A673 (cell line): ENCODE measurements at regions not wholly inside any gene's neighbourhood (a gene's known extent, or its start where the extent isn't known, plus 50 kb on each side); places are given as distances from the start of the nearest gene placed in this dataset.

Source experiments
- BruUV-seq: library from RNA; stranded (reverse); fragments of 400-500 nt; replicated peaks from 2 replicates; lab custom pipeline; 2021; lab: Mats Ljungman, UMichigan
- CTCF ChIA-PET: fragments of 300-600 bp; sonication (Branson Sonifier 250); formaldehyde crosslinking; loops from one replicate; lab custom pipeline; 2022; ENCODE audit warnings: antibody characterized with exemption; lab: Charles Lee
- POLR2A ChIA-PET: fragments of 300-600 bp; sonication (Branson Sonifier 250); formaldehyde crosslinking; loops from one replicate; lab custom pipeline; 2022; ENCODE audit warnings: antibody characterized with exemption; ENCODE audit not compliant: low non-redundant PET; lab: Charles Lee
- DNase-seq: peaks from one replicate; pipeline ENCODE4 v3.0.0-alpha.2; 2015; ENCODE audit warnings: low spot score
- H3K27ac ChIP-seq: fragments of 200-600 bp; sonication (generic); 2 replicates; pipeline ENCODE4 v1.5.1; 2016; ENCODE audit warnings: mixed run types, low read depth, mild to moderate bottlenecking, mixed read lengths, antibody characterized with exemption, low read length; ENCODE audit not compliant: poor library complexity, severe bottlenecking
- H3K27me3 ChIP-seq: fragments of 200-600 bp; sonication (generic); replicated peaks from 2 replicates; pipeline ENCODE4 v1.6.1; 2017; ENCODE audit warnings: mixed run types, low read depth, mild to moderate bottlenecking, mixed read lengths, antibody characterized with exemption, low read length; ENCODE audit not compliant: insufficient read depth, poor library complexity
- H3K36me3 ChIP-seq: fragments of 200-600 bp; sonication (generic); 2 replicates; pipeline ENCODE4 v1.6.1; 2016; ENCODE audit warnings: mixed run types, mild to moderate bottlenecking, mixed read lengths, antibody characterized with exemption, low read length; ENCODE audit not compliant: insufficient read depth, poor library complexity, severe bottlenecking
- H3K4me1 ChIP-seq: fragments of 200-600 bp; sonication (generic); 2 replicates; pipeline ENCODE4 v1.6.1; 2017; ENCODE audit warnings: mixed run types, mild to moderate bottlenecking, mixed read lengths, antibody characterized with exemption, low read length; ENCODE audit not compliant: insufficient read depth, poor library complexity, severe bottlenecking
- H3K4me3 ChIP-seq: fragments of 200-600 bp; sonication (generic); 2 replicates; pipeline ENCODE4 v1.5.1; 2016; ENCODE audit warnings: low read depth, mixed run types, mild to moderate bottlenecking, mixed read lengths, low read length; ENCODE audit not compliant: poor library complexity, severe bottlenecking
- H3K9me3 ChIP-seq: fragments of 200-600 bp; sonication (generic); 2 replicates; pipeline ENCODE4 v1.6.1; 2016; ENCODE audit warnings: mixed run types, low read depth, mild to moderate bottlenecking, mixed read lengths, antibody characterized with exemption, low read length; ENCODE audit not compliant: poor library complexity, severe bottlenecking
- CTCF ChIP-seq: fragments of 300-800, 200-600 bp; sonication (generic); conservative IDR thresholded peaks from 2 replicates; pipeline ENCODE4 v1.5.1; 2017; ENCODE audit warnings: low read depth, mild to moderate bottlenecking, antibody characterized with exemption, low read length, moderate library complexity, mixed read lengths
- EZH2 ChIP-seq: fragments of 200-600 bp; sonication (generic); IDR thresholded peaks from 2 replicates; pipeline ENCODE4 v1.6.1; 2017; ENCODE audit warnings: borderline replicate concordance, low read depth, mild to moderate bottlenecking, mixed read lengths, antibody characterized with exemption, low read length; ENCODE audit not compliant: poor library complexity, severe bottlenecking
- intact Hi-C: fragments of 100-400 bp; cut with micrococcal nuclease; formaldehyde crosslinking; loops from one replicate; pipeline ENCODE4 v1.10.0; 2022; ENCODE audit not compliant: unreplicated experiment

GRCh38 chr6:1027109-1027794 lies 284.6 kb upstream of the FOXQ1 start:
- no peak overlapping the region for H3K27ac ChIP-seq
- no peak for DNase-seq
- intact Hi-C loops = no loop called here
- no peak overlapping the region for H3K4me3 ChIP-seq
- H3K9me3 ChIP-seq = no peaks in the 10 kb centered on the region
- H3K27me3 ChIP-seq = peaks cover 79% of the 10 kb centered on the region
- no TSS peak for BruUV-seq
- POLR2A ChIA-PET = no interaction called here
- CTCF ChIA-PET = no interaction called here
- no peak for TF ChIP-seq EZH2
- no peaks in the 10 kb centered on the region for H3K36me3 ChIP-seq
- peaks cover 7% of the 10 kb centered on the region for H3K4me1 ChIP-seq

GRCh38 chr6:1025821-1026220 lies 286.1 kb upstream of the FOXQ1 start:
- POLR2A ChIA-PET = no interaction called here
- Histone ChIP-seq H3K27me3 (peaks cover 72% of the 10 kb centered on the region), H3K9me3 (peaks cover 3% of the 10 kb centered on the region), H3K4me1 (peaks cover 7% of the 10 kb centered on the region), H3K27ac (no peak overlapping the region), H3K4me3 (no peak overlapping the region), H3K36me3 (no peaks in the 10 kb centered on the region)
- BruUV-seq = no TSS peak
- no peak for DNase-seq
- intact Hi-C loops = no loop called here
- no peak for TF ChIP-seq EZH2
- no peak for TF ChIP-seq CTCF
- CTCF ChIA-PET = no interaction called here

- BruUV-seq = no TSS peak
- ChIA-PET POLR2A (interaction anchor here (0.6 to 0.7 kb wide), 2 partner anchors 40 to 702 kb away, joined by 3 read pairs; no protein-coding TSS in a partner anchor), CTCF (no interaction called here)
- Histone ChIP-seq H3K27ac (no peak overlapping the region), H3K4me3 (no peak overlapping the region), H3K27me3 (peaks cover 75% of the 10 kb centered on the region), H3K4me1 (peaks cover 7% of the 10 kb centered on the region), H3K9me3 (peaks cover 3% of the 10 kb centered on the region), H3K36me3 (no peaks in the 10 kb centered on the region)
- intact Hi-C loops = no loop called here
- no peak for TF ChIP-seq EZH2
- no peak for TF ChIP-seq CTCF
- DNase-seq = peak; percentile 91
These were observed 287.3 kb upstream of the FOXQ1 start for GRCh38 chr6:1024587-1024986.

GRCh38 chr6:1024161-1024560 lies 287.7 kb upstream of the FOXQ1 start:
- peaks cover 7% of the 10 kb centered on the region for H3K4me1 ChIP-seq
- no peak overlapping the region for H3K4me3 ChIP-seq
- CTCF ChIA-PET = no interaction called here
- no peaks in the 10 kb centered on the region for H3K36me3 ChIP-seq
- H3K27ac ChIP-seq = no peak overlapping the region
- H3K9me3 ChIP-seq = peaks cover 3% of the 10 kb centered on the region
- peaks cover 75% of the 10 kb centered on the region for H3K27me3 ChIP-seq
- no TSS peak for BruUV-seq
- TF ChIP-seq EZH2 (no peak), CTCF (no peak)
- DNase-seq = no peak
- intact Hi-C loops = no loop called here
- POLR2A ChIA-PET = no interaction called here
